ENCODE measurements at regions not wholly inside any gene's neighbourhood (a gene's known extent, or its start where the extent isn't known, plus 50 kb on each side); places are given as distances from the start of the nearest gene placed in this dataset.
A peak's percentile ranks its signal among the peaks of the same experiment; 100 is the strongest.

- Histone ChIP-seq H4K8ac (ENCODE audit: low read length) (no peak overlapping the region), H2BK120ac (ENCODE audit: low read depth, low read length) (no peak overlapping the region), H3K23ac (ENCODE audit: low read length in 2 of 2) (no peak overlapping the region), H3K14ac (ENCODE audit: low read length in 2 of 2) (no peak overlapping the region), H3K4me1 (ENCODE audit: control insufficient read depth, insufficient read depth, low read depth, low read length) (no peaks in the 10 kb centered on the region), H3K36me3 (ENCODE audit: control insufficient read depth in 1 of 2, insufficient read depth in 2 of 2, low read depth in 1 of 2, low read length in 2 of 2) (no peaks in the 10 kb centered on the region), H2BK12ac (ENCODE audit: low read length in 2 of 2) (peak overlapping the region in 1 of 2 experiments; percentile 47), H2AK5ac (ENCODE audit: low read length, severe bottlenecking) (no peak overlapping the region), H3K79me1 (replicated peaks; ENCODE audit: low read length, poor library complexity, severe bottlenecking) (no peaks in the 10 kb centered on the region), H4K91ac (ENCODE audit: low read length) (no peak overlapping the region), H3K4me2 (ENCODE audit: low read length, poor library complexity, severe bottlenecking) (no peak overlapping the region), H2BK5ac (ENCODE audit: low read depth, low read length, poor library complexity, severe bottlenecking) (no peak overlapping the region), H3K27ac (ENCODE audit: low read length, poor library complexity, severe bottlenecking) (no peak overlapping the region), H3K9me3 (ENCODE audit: control insufficient read depth, low read length) (peaks cover 5% of the 10 kb centered on the region), H2BK15ac (ENCODE audit: low read depth, poor library complexity, severe bottlenecking) (peak overlapping the region; percentile 3), H3K4ac (ENCODE audit: low read depth in 1 of 2, low read length in 2 of 2) (peak overlapping the region in 1 of 2 experiments; percentile 30), H3K4me3 (ENCODE audit: insufficient read depth in 1 of 2, low read depth in 1 of 2, low read length in 2 of 2) (no peak overlapping the region), H2AFZ (ENCODE audit: low read depth, low read length) (no peak overlapping the region), H3K27me3 (ENCODE audit: control insufficient read depth in 1 of 2, insufficient read depth in 1 of 2, low read length in 2 of 2) (no peaks in the 10 kb centered on the region), H3K18ac (ENCODE audit: low read depth in 1 of 2, low read length in 2 of 2) (peak overlapping the region in 1 of 2 experiments; percentile 48), H3K9ac (ENCODE audit: low read length) (no peak overlapping the region)
- DNase-seq: no peak
- 65% methylated on average over 3 of the region's 5 CpGs for WGBS
Measured at GRCh38 chr15:99514306-99514705, 51.5 kb upstream of the MEF2A start.

Measured in mesenchymal stem cell (in vitro differentiated cells and primary cell).